Daoy (cell line): ENCODE measurements at regions not wholly inside any gene's neighbourhood (a gene's known extent, or its start where the extent isn't known, plus 50 kb on each side); places are given as distances from the start of the nearest gene placed in this dataset.
A peak's percentile ranks its signal among the peaks of the same experiment; 100 is the strongest.
"Not testable (repeated sequence)": the region's sequence is repeated elsewhere in the genome, so short reads cannot be mapped to it uniquely, and the experiment has no call there.

Experiments used
- DNase-seq: peaks from one replicate; pipeline ENCODE4 v3.0.0-alpha.2; 2015; ENCODE audit warnings: low read depth

DNA sequence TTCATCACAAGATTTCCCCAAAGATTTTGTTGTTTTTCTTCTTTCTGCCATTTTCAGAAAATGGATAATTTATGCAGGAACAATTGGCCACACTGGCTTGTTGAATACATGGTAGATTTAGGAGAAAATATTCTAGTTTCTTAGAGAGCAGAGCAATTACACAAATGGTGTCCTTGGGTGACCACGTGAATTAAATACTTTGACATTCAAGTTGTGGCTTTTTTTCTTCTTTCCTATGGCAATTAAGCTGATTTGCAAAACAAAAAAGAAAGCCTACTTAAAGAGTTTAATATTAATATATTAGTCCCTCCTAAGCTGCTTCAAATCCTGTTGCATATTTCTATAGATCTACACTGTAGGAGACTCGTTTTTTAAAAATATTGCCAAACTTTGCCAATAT, 133.0 kb upstream of the HTR2C start:
- DNase-seq: no peak

DNA sequence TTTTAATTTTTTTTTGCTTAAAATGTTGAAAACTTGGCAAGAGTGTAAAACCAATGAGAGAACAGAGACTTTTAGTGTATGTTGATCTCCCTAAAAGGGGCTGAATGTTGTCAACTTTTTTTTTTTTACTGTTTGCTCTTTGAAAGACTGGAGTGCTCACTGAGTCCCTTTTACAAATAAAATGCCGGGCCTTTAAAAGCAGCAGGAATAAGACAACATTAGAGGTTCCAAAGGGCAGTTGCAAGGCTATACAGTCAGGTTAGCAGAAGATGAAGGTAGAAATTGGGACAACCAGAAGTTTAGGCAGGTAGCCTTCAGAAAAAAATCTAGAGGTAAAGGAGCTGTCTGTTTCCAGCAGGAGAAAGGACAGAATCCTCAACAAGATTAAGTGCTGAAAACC, 132.5 kb upstream of the HTR2C start:
- DNase-seq: no peak

DNA sequence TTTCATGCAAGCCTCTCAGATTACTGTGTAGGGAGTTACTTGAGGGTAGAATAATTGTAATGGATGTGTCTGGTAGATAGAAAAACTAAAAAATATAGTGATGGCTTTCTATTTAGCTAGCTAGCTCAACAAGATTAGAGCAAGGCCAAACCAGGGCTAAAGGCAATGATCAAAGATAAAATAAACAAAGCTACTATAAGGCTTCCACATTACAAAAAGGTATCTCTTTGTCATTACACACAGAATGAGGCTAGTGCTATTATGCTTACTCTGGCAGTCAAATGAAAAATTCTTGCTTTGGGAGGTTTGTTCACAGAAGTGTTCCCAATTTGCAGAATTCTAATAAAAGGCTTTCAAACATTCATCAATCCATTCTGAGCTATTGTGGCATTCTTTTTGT, 121.6 kb upstream of the HTR2C start:
- DNase-seq: no peak

DNA sequence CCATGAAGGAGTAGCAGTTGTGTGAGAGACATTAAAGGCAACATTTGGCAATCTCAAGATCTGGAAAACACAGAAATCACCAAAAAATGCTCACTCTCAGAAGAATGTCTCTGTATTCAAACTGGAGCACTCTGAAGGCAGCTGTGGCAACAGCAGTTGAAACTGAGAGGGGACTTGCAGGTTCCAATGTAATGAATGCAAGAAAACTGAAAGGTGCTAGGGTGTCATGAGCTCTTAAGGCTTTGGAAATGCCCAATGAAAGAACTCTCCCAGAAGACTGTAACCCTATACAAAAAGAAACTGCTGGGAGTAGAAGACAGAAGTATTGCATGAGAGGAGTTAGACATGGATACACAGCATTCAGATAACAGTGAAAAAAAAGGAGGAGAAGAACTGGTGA, 118.2 kb upstream of the HTR2C start:
- DNase-seq: no peak

DNA sequence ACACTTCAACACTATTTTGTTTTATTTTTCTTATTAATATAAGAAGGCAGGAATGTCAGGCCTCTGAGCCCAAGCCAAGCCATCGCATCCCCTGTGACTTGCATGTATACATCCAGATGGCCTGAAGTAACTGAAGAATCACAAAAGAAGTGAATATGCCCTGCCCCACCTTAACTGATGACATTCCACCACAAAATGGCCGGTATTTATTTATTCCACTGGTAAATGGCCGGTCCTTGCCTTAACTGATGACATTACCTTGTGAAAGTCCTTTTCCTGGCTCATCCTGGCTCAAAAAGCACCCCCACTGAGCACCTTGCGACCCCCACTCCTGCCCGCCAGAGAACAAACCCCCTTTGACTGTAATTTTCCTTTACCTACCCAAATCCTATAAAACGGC, 111.9 kb upstream of the HTR2C start:
- DNase-seq: not testable (repeated sequence)

DNA sequence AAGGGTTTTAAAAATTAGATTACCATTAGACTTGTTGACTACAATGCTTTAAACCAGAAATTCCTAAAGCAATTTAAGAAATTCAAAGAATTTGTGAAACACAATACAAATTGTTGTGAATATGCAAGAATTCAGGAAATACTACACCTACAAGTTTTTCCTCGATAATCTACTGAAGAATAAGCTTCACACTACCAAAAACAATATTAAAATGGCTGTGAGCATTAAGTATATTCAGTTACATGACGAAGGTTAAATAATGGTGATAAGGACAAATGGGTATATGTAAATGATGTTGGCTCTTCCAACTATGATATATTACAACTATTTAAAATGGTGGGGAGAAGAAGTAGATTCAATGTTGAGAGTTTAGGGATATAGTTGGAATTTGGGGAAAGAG, 111.1 kb upstream of the HTR2C start:
- no peak for DNase-seq

DNA sequence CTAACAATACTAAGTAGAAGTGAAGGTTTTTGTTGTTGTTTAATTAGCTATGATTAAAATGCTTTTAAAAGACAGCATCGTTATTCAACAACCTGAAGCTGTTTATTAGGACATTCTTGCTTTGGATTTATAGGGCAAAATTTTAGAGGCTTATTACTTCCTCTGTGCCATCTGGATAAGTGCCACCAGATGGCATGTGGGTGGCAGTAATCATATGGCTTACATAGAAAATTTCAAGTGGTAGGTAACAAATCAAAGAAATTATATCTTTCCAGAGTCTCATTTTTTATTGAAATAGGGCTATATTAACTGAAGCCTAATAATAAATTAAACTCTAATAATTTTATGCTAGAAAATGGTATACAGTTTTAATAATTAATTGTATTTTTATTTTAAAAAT, 83.3 kb upstream of the HTR2C start:
- DNase-seq: no peak

DNA sequence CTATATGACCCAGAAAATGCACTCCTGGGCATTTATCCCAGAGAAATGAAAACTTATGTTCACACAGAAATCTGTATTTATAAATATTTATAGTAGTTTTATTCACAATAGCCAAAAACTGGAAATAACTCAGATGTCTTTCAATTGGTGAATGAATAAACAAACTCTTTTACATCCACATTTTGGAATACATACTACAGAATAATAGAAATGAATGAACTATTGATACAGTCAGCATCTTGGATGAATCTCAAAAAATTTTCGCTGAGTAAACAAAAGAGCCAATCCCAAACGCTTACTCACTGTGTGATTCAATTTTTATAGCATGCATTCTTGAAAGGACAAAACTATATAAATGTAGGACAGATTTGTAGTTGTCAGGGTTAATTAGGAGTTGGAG, 75.1 kb upstream of the HTR2C start:
- no peak for DNase-seq

DNA sequence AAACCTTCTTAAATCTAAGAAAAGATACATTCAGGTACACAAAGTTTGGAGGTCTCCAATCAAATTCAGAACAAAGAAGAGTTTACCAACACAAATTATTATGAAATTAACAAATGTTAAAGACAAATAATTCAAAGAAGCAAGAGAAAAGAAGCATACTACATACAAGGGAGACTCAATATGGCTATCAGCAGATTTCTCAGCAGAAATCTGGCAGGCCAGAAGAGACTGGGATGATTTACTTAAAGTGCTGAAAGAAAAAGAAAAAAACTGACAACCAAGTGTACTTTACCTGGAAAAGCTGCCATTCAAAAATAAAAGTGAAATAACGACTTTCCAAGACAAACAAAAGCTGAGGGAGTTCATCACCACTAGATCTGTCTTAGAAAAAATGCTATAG, 64.4 kb upstream of the HTR2C start:
- no peak for DNase-seq

DNA sequence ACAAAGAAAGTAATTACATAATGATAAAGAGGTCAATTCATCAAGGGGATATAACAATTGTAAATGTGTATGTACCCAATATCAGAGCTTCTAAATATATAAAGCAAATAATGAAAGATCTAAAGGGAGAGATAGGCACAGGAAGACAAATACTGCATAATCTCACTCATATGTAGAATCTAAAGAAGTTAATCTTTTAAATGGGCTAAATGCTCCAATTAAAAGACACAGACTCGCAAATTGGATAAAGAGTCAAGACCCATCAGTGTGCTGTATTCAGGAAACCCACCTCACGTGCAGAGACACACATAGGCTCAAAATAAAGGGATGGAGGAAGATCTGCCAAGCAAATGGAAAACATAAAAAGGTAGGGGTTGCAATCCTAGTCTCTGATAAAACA, 63.2 kb upstream of the HTR2C start:
- not testable (repeated sequence) for DNase-seq

DNA sequence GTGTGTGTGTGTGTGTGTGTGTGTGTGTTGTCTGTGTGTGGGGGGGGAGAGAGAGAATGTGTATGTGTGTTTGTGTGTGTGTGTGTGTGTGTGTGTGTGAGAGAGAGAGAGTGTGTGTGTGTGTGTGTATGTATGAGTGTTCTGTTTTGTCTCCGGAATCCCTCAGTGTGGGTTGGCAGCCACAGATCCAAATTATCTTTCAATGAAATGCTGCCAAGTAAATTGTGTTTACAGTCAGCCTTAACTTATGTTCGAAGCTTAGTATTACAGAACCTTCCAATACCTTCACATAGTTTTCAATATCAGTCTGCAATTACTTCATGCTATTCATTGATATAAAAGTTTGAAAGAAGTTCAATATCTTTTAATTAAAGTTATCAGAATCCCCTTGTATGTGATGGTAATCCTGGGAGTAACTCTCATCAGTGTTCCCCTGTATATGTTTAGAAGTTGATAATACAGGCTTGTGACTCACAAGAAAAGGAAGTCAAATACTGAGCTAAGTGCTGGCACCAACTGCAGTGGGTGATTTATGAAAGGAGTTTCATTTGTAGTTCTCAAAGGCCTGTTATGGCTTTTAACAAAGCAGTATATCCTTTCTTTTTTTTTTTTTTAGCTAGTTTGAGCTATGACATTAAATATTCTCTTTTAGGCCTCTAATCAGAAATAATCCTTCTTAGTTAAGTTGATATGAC, 51.6 kb upstream of the HTR2C start:
- peak; percentile 15 for DNase-seq
